ENCODE measurements at regions not wholly inside any gene's neighbourhood (a gene's known extent, or its start where the extent isn't known, plus 50 kb on each side); places are given as distances from the start of the nearest gene placed in this dataset.

DNA sequence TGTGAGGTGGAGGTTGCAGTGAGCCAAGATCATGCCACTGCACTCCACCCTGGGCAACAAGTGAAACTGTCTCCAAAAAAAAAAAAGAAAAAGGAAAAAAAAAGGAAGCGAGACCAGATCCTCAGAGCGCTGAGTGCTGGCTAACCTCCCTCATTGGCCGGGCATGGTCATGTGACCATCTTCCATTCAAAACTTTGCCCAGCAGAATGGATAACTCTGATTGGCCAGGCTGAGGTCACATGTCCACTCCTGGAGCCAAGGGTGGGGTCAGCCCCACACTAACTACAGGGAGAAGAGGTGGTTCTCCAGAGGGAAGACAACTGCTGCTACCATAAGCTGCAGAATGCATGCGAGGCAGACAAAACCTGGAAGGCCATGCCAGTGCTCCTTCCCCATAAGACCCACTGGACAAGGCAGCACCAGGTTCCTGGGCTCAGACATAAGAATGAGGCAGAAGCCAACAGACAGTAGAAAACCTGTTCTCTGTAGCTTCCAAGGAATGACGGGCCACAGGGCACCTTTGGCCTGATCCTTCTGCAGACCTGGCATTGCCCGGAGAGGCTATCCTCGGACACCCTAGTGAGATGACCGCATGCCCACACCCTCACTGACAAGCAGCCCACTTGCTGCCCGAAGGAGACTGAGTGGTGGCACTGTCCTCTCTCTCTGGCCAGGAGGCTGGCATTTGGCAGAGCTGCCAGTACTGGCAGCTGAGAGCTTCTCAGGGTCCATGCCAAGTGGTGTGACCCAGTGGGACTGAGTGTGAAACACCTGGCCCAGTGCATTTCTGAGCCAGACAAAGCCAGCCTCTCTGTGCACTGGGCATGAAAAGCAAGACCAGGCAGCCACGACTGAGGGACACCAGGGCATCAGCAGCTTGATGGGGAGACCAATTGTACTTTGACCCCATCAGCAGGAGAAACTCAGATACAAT lies 311.9 kb upstream of the SULF2 start:
- no peak for DNase-seq (ENCODE audit: low spot score)

DNA sequence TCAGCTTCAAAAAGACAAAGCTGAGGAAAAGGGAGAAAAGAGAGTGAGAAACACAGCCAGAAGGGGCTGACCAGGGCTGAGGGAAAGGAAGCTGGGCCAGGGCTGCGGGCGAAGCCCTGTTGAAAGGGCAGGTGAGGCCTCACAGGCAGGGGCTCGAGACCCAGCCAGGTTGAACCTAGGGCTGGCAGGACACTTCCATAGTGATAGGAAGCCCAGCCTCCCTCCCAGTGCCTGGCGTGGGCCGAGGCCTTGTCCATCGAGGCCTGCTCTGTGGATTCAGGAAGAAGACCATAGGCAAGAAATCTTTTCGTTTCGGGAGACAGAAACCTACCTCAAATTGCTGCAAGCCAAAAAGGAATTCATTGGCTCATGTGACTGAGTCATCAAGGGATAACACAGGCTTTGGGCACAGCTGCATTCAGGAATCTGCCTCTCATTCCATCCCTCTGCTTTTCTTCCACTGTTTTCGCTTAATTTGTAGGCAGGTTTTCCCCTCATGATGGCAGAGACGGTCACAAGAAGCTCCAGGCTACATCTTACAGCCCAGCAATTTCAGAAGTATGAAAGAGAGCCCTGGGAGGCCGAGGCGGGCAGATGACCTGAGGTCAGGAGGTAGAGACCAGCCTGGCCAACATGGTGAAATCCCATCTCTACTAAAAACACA lies 311.1 kb upstream of the SULF2 start:
- no peak for DNase-seq (ENCODE audit: low spot score)

DNA sequence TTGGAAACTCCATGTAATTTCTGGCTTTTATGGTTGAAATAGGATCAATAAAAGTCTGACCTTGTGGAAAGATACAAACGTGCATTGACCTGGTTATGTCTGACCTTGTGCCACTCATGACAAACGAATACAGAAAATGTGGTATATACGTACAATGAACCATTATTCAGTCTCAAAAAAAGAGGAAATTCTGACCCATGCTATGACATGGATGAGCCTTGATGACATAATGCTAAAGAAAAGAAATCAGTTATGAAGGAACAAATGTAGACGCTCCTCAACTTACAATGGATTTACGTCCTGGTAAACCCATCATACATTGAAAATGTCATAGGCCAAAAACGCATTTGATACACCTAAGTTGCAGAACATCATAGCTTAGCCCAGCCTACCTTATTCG lies 309.7 kb upstream of the SULF2 start:
- no peak for DNase-seq (ENCODE audit: low spot score)

GRCh38 chr20:48094196-48094749 lies 309.0 kb upstream of the SULF2 start:
- no peak for DNase-seq (ENCODE audit: low spot score)

- no peak for DNase-seq (ENCODE audit: low spot score)
Observed at GRCh38 chr20:48092596-48093280, 307.5 kb upstream of the SULF2 start.

DNA sequence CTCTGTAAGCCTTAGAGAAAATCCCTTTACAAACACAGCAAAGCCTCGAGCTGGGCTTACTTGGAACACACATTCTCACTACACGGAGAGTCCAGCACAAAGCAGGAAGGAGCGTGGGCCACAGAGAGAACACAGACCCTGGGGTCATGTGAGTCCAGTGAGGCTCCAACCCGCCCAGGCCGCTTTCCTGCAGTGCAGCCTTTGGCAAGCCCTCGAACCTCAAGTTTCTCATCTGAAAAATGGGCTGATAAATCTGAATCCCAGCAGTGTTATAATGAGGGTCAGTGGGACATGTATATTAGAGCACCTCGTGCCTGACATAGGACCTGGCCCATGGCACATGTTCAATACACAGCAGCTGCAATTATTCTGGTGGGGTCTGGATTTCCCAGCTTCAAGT lies 305.5 kb upstream of the SULF2 start:
- DNase-seq (ENCODE audit: low spot score), result no peak

DNA sequence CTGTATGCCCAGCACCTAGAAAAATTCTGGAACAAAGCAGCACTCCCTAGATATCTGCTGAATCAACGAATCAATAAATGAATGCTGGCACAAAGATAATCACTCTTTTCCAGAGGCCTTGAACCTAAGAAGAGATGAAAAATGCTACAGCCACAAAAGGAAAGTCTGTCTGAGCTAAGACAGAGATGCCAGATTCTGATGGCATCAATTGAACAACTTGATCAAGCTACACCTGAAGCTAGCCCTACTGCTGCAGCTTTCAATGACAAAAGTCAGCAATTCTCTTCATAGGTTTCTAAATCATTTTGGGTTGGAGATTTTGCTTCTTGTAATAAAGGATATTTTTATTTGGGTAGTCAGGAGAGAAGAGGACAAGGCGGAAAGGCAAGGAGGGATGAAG lies 305.0 kb upstream of the SULF2 start:
- DNase-seq (ENCODE audit: low spot score), result no peak

DNA sequence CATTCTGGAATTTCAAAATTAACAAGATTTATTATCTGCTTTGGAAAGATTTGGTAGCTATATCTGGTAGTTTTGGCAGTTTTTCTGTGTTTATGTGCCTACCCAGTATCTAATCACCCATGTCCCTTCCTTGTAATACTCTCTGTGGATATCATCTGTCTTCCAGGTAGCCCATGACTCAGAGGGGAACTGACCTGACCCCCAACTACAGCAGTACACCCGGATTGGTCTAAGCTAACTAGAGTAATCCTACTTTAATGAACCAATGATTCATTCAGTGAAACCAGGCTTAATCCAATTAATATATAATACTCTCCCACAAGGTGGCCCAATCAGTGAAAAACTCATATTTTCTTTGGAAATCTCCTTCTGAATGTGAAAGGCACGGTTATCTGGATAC lies 295.3 kb upstream of the SULF2 start:
- no peak for DNase-seq (ENCODE audit: low spot score)

GRCh38 chr20:48079028-48079427 lies 293.7 kb upstream of the SULF2 start:
- no peak for DNase-seq (ENCODE audit: low spot score)

GRCh38 chr20:48076747-48077146 lies 291.5 kb upstream of the SULF2 start:
- DNase-seq (ENCODE audit: low spot score), result no peak

GRCh38 chr20:48076247-48076646 lies 291.0 kb upstream of the SULF2 start:
- no peak for DNase-seq (ENCODE audit: low spot score)

- DNase-seq (ENCODE audit: low spot score), result no peak
Observed at GRCh38 chr20:48075591-48076174, 290.4 kb upstream of the SULF2 start.

- no peak for DNase-seq (ENCODE audit: low spot score)
Observed at GRCh38 chr20:48070991-48071652, 285.8 kb upstream of the SULF2 start.

GRCh38 chr20:48069596-48069995 lies 284.3 kb upstream of the SULF2 start:
- DNase-seq (ENCODE audit: low spot score), result no peak

DNA sequence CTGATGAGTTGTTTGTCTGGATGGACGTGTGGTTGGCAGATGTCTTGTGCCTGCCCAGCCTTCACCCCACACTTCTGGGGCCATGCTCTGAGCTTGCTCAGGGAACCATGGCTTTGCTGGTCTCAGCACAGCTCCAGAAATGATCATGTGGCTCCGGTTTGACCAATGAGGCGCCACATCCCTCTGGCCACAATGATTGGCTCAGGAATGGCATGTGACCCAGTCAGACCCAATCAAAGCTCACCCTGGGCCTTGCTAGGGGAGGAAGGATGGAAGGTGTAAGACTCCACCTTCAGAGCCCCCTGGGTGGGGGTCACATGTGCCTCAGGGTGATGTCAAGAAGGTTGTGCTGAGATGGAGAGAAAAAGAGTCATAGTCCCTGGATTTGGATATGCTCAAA lies 281.6 kb upstream of the SULF2 start:
- DNase-seq (ENCODE audit: low spot score), result no peak

DNA sequence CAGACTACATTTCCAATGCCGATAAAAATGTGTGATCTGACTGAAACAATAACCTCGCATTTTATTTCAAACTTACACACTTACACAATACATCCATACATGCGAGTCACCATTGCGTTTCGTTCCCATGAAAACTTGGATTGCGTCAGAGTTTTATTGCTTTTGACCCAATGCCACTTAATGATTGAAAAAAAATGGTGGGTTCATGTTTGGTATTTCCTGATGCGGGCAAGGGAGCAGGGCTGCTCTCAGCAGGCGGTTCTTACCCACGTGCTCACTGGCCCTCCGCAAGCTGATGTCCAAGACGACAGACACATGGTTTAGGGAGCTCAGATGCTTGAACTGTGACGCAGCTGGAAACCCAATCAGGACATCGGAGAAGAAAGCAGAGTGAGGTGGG lies 281.0 kb upstream of the SULF2 start:
- no peak for DNase-seq (ENCODE audit: low spot score)

DNA sequence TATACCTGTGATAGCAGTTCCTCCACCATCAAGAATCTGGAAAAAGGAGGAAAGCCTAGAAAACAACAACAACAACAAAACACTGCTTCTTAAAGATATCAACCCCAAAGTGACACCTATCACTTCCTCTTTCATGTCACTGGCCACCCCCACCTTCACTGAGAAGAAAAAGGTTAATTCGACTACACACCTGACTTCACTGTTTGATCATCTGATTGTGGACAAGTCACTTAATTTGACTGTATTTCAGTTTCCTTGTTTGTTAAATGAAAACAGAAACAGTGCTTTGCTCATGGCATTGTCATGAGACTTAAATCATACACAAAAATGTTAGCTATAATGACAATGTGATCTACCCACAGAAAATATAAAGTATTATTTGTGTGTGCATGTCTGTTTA lies 280.6 kb upstream of the SULF2 start:
- DNase-seq (ENCODE audit: low spot score), result no peak

GRCh38 chr20:48064929-48065328 lies 279.6 kb upstream of the SULF2 start:
- DNase-seq (ENCODE audit: low spot score), result no peak

- DNase-seq (ENCODE audit: low spot score), result no peak
Observed at GRCh38 chr20:48060841-48061720, 275.8 kb upstream of the SULF2 start.

All from mesenteric fat pad (tissue), 1 donor.